EL (cell line): ENCODE measurements at regions not wholly inside any gene's neighbourhood (a gene's known extent, or its start where the extent isn't known, plus 50 kb on each side); places are given as distances from the start of the nearest gene placed in this dataset.

Source experiments
- DNase-seq: peaks from one replicate; pipeline ENCODE4 v3.0.0-alpha.2; 2016

DNA sequence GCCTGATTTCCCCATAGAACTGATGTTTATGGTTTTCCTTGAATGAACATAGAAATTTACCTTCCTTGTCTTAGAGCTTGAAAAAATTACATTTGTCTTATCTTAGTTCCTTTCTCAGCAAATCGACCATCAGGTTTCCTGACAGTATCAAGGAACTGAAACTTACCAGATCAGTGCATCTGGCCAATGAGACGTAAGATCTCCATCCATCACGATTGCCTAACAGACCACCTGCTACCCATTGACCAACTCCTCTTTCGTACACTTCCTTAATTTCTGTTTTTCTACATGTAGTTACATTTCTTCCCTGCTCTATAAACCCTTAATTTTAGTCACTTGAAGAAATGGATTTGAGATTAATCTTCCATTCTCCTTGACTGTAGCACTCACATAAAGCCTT, 57.4 kb upstream of the TMPRSS15 start:
- DNase-seq, result no peak

DNA sequence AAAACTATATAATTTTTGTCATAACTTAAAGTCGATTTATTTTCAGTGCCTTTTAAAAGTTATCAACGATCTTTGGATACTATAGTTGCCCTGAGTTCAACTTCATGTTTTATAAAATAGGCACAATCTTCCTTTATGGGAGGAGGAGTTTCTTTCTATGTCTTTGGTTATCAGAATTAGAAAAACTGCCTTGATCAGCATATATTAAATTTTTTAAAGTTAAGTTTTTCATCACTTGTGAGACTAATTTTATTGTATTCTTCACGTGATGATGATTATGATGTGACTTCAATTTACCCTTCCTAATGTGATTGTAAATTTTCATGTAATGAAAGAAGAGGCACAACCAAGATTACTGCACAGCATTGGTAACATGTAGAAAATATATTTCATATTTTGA, 58.2 kb upstream of the TMPRSS15 start:
- DNase-seq, result no peak

DNA sequence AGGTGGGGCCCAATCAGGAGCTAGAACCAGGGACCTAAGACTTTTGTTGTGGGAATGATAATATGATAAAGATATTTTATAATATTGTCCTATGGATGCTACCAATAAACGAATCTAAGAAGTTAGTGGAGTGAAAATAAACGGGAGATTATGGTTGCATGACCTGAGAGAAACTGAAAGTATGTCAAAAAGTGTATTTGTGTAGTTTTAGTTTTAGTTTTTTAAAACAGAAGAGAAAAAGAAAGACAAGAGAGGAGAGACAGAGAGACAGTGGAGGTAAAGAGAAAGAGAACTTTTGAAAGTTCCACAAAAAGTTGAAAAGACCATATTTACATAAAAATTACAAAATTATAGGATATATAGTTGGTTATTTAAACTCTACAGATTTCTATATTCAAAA, 64.1 kb upstream of the TMPRSS15 start:
- no peak for DNase-seq

DNA sequence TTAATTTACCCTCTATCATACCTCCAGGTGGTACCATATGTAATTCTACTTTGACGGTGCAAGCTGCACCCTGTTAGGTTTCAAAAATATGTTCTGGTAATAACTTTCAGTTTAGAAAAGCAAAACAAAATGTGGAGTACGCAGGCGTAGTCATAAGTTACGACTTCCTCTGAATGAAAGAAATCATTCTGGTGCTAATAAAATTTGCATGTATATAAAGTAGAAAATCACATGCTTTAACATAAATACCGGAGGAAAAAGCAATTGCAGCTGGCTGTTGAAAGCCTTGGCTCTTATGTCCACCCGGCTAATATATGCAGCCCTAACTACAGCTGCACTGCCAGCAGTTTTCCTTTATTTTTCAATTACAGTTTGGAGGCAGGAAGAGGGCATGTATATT, 65.2 kb upstream of the TMPRSS15 start:
- DNase-seq, result no peak

DNA sequence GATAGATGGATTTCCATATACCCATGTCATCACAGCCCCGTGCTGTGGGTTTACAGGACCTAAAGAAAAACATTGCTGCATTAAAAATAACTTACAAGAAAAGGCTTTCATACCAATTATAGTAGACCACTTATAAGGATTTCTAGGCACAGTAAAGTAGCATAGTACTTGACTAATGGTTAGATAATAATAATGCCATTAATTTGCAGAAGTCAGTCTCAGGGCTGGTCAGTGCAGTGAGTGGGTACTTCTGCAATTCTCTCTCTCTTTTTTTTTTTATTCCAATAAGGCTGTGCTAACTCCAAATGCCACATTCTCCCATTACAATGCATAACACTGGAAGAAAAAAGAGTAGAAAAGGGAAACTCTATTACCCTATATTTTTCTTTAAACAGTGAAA, 73.1 kb upstream of the TMPRSS15 start:
- no peak for DNase-seq

DNA sequence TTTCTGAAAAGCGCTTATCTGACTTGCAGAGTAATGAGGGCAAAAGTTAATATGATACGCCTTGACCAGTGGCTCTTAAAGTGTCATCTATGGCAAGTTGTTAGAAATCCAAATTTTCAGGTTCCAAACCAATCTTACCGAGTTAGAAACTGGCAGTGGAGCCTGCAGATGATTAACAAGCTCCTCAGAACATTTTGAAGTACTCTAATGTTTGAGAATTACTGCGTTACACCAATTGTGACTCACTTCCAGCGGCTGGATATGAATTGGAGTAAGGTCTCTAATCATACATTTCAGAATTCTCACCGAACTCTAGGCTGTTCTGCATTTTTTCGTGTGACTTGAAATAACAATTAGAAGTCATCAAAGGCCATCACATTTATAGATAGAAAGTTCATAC, 73.5 kb upstream of the TMPRSS15 start:
- DNase-seq, result no peak

DNA sequence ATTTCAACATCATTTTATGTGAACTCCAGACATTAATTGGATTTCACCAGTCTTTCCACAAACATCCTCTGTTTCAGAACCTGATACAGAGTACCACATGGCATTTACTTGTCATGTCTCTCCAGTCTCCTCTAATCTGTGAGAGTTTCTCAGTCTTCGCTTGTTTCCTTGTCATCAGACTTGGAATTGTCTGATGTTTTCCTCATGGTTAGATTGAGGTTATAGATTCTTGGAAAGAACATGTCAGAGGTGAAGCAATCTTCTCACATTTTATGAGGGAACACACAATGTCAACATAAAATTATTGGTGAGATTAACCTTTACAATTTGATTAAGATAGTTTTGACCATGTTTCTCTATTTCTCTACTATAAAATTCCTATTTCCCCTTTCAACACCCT, 74.9 kb upstream of the TMPRSS15 start:
- DNase-seq, result no peak

DNA sequence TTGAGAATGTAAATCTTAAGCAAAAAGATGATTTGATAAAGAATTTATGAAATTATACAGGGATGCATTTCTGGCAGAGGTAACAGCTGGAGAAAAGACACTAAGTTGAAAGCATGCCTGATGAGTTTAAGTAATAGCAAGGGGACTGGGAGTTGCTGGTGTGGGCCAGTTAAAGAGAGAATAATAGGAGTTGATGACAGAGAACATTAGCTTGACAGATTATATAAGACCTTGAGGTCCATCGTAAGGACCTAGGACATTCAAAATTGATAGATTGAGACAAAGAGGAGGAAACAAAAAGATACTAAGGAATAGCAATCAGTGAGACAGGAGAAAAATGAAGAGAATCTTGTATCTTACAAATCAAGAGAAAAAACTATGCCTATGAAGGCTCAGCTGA, 84.7 kb upstream of the TMPRSS15 start:
- DNase-seq, result no peak

DNA sequence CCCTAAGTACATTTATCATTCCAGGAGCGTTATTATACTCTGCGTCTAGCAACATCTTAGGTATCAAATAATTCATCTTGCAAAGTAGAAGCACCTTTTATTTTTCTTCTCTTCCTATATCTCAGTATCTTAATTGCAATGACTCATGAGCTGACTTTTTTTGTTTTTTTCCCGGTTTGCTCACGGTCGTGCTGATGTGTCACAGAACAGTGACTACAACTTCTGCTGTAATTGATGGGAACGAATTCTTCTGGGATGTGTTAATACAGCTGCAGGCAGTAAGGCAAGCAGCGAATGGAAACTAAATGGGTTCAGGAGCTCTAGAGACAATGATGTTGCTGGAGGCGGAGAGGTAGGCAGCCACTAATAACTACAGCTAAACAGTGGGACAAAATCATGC, 89.8 kb upstream of the TMPRSS15 start:
- DNase-seq, result no peak

DNA sequence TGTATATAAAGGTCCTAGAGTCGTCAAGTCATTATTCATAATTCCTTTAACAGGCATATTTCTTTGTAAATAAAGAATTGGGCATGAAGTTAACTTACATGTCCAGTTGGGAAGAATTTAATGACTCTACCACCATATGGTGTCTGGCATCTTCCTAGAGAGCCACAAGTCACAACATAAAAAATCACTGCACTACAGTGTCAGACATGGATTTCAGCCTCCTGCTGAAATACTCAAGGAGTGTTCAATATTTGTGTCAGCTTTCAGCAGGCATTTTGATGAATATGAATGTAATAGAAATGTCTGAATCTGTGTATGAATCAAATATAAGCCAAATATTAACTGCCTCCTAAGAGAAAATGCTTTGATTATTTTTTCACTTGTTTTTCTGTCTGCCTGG, 91.9 kb upstream of the TMPRSS15 start:
- DNase-seq, result no peak

DNA sequence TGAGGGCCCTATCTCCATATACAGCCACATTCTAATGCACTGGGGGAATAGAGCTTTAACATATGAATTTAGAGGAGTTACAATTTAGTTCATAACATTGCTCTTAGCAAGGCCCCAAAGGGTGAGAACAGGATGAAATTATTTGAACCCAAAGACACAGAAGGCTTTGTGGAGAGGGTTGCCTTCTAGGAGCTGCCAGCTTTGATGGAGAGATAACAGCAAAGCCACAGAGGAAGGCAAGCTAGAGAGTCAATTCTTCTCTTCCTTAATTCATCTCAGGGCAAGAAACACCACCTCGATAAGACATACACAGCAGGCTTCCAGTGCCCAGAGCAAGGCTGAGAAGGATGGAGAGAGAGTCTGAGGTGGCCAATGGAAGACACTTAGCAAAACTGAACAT, 94.8 kb upstream of the TMPRSS15 start:
- DNase-seq, result no peak

DNA sequence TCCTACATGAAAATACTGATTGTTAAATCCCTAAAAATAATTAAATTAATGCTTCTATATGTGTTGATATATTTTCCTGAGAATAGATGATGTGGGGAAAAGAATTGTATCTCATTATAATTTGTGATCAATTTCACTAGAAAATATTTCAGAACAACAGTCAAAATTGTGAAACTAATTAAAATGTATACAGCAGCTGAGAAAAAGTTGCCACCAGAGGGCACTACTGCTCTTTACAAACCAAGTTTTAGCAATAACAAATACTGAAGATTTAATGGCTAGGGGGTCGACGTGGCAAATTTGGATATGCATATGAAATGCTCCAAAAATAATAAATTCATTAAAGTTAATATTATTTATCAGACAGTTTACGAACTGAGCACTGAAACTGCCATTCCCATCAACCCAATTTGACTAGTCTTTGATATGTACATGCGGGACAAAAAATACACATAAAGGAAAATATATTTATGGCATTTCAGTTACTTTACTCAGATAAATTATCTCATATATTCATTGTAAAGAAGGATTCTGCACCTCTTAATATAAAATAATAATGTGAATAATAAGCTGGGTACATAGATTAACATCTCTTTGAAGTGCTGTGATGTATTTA, 96.3 kb upstream of the TMPRSS15 start:
- peak; percentile 2 for DNase-seq

DNA sequence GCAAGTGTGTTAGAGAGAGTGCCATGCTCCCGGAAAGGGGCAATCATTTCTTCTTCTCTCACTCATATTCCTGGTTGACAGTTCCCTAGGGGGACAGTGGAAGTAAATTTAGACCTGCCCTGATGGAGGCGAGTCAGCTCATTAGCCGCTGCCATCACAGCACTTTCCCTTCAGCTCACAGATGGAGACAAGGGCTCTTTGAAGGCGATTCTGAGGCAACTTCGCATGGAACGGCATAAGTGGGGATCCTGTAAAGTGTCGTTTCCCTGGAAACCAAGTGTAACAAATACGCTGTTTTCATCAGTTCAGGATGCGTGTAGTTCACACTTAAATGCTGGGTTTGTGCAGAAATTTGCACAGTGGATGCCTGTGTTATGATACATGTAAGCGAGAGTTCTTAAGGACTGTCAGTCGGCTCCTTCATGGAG, 114.5 kb upstream of the TMPRSS15 start:
- DNase-seq, result no peak

DNA sequence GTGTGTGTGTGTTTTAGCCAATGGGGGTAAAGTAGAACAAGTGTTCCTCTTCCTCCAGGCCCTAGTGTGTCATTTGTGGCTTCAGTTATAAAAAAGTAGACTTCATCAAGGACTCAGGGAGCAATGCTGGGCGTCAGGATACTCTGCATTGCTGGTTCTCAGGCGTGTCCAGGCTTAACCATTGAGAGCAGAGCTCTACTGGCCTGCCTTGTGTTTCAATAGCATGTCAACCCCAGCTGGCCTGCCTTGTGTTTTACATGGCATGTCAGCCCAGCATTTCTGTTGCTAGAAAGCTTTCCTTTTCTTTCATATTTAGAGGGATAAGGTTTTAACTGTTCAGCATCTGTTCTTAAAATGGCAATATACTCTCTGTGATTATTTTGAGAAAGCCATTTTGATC, 117.6 kb upstream of the TMPRSS15 start:
- no peak for DNase-seq

DNA sequence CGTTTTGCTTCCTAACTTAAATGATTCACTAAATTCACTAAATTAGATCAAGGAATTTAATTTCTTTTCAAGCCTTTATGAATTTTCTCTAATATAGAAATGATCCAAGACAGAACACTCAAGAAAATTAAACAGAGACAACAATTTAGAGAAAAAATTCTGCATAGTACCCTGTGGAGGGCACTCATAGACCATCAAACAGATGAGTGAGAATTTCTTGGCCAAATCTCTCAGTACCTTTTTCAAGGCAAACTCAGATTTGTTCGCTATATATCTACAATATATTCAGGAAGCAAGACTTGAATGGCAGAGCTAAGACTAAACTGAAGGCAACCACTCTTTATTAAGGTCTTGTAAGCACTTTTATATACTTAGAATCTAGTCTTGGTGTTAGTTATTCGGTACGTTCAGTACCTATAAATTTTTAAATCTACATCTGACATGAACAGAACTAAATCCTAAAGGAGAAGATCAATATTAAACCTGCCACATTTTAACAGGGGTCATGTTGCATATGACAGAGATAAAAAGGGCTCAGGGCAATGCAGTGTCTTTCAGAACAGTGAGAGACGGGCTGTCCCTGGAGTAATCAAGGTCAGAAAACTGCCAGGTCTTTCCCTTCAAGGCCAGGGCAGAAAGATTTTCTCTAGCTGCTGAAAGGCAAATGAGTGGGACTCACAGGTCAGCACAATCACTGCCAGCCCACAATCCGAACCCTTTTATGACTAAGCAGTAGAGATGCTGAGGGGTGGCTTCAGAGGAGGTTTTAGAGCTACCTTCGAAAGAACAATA, 118.8 kb upstream of the TMPRSS15 start:
- no peak for DNase-seq

DNA sequence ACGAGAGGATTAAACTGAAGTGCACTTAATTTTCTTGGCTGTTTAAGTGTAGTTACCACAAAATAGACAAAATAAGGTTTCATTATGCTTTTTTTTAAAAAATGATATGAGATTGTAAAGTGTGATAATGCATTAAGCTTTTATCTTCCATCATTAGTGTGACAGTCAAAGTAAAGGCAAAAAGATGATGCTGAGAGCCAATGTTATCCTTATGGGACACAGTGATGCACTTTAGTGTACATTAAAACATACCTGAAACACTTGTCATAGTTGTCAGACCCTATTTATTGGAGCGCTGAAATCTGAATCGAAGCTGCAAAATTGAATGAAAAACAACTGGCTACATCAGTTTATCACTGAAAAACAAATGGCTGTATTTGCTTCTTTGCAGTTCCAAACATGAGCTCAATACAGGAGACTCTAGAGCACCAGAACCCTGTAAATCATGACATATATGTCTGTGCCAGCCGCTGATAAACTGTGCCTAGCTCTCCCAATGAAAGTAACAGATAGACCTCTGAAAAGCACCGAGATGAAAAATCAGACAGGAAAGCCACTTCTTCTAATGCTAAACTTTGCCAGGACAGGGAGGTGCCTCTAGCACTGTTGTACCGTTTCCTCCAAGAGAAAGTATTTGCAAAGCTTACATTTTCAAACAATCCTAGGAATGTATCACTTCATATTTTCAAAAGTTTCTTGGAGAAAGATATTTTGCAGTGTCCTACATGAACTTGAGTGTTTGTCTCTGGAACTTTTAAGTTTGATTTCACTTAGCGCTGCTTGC, 120.7 kb upstream of the TMPRSS15 start:
- no peak for DNase-seq

DNA sequence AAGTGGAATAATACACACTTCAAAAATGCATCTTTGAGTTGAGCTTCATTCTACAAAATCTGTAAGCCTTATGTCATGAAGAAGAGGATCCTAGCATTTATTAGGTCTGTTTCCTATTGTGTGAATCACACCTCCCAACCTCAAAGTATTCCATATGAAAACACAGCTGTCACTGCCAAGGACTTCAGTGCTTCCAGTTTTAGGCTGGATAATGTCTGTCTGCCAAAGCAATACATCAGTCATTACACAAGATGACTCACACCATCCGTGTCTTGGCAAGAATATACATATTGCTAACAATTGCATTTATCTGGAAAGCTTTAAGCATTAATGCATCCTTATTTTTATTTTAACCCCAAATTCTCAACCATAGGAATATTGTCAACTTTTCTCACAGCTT, 125.7 kb upstream of the TMPRSS15 start:
- no peak for DNase-seq

DNA sequence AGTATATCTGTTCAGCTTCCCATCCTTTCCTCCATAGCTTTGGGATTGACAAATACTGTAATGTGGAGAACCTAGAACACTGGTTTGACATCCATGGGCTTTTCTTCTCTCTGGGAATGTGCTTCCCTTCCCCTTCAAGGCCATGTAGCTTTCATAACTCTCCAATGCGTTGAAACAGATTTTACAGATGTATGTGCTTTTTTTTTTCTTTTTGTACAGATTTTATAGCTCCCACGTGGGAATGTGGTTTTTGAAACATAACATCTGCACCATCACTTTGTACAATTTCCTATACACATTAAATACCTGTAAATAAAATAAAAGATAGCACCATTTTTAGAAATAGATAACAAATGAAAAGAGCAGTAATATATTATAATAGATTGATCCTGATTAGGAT, 138.5 kb upstream of the TMPRSS15 start:
- no peak for DNase-seq

DNA sequence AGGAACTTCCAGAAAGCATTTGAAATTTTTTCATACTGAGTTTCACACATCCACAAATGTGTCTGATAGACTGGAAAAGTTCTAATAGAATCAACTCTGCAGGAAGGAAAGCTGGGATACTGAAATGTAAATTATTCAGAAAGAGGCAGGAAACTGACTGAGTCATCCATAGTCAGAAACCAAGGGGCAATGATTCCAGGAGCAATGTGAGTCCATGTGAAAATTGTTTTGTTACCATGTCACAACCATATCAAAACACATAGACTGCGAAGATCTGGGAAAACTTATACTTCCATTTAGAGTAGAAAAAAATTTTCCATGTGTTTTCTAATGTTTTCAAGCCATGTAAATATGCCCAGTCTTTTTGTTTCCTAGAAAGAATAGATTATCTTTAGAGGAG, 142.3 kb upstream of the TMPRSS15 start:
- DNase-seq, result no peak

DNA sequence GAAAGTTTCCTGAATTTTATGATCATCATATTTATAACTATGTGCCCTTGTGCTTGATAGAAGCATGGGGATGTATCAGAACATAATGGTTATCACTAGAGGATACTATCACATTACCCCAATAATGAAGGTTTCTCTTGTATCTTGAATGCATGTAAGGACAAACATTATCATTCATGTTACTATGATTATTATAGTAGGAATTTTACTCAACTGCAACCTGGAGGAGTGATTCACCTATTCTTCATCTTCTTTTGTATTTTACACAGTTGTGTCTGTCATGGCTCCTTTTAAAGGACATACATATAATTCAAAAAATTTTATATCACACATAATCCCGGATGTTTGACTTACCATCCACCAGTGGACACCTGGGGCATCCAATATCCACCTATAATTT, 143.8 kb upstream of the TMPRSS15 start:
- no peak for DNase-seq

DNA sequence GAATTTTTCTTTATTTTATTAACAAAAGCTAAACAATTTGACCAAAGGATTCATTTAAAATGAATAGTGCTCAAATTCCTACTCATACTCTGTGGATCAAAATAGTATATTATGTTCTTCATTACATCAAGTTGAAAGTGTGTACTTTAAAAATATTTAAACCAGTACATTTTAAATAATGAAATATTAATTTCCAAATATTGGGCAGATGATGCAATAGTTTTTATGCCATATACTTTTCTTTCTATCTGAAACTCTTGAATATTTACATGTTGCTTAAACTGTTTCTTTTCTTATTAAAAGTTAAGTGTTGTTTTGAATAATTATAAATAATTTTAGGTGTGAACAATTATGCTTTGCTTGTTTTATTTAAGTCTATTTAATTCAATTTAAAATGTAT, 144.7 kb upstream of the TMPRSS15 start:
- DNase-seq, result no peak

DNA sequence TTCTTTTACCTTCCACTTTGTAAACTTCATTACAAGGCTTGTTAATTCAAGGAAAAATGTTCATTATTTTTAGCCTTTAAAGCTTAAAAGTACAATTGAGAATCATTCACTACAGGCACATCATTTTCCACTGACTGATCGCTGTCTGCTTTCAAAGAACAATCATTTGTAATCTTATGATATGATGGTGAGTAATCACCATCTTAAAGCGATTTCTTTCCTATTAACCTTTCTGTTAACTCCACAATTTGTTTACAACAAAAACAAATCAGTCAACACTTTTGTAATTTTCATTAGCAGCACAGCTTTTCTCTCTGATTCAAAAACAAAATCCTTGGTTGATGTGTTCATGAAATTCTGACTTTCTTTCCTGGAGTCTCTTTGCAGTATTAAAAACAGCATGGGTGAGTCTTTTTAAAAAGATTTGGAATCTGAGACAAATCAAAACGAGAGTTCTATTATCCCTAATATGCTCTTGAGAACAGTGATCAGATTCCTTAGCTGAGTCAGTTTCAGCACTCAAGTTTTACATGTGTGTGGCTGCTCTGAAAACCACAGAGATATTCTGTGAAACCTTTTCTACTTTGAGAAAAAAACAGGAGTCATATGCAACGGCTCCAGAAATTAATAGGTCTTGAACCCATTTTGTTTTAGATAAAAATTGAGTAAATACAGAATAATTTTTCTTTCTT, 145.8 kb upstream of the TMPRSS15 start:
- DNase-seq, result no peak

DNA sequence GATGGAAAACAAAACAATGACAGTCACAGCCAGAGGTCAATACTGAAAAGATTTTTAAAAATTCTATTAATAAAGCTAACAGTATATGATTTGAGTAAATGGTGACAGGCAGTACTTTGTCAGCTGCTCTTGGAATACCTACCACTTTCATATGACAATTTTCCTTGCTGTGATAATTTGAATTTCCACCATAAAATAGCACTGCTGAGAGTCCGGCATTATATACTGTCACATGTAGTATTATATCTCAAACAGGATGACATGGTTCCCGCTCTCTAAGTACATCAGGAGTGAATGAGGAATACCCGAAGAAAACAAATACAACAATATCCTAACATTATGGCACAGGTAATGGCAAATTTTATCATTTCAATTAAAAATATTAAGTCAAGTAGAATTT, 146.8 kb upstream of the TMPRSS15 start:
- no peak for DNase-seq

DNA sequence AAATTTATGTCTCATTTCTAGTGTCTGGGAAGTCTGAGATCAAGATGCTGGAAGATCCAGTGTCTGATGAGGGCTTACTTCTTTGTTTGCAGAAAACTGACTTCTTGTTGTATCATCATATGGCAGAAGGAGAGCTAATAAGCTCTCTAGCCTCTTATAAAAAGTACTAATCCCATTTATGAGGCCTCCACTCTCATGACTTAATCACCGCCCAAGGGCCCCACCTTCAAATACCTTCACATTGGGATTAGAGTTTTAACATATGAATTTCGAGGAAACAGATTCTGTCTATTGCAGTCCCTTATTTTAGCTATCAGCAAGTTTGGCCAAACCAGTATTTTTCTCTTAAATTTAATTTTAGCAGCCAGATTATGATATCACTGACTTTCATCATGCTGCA, 150.2 kb upstream of the TMPRSS15 start:
- no peak for DNase-seq
